KMS-11 (cell line): ENCODE measurements at regions not wholly inside any gene's neighbourhood (a gene's known extent, or its start where the extent isn't known, plus 50 kb on each side); places are given as distances from the start of the nearest gene placed in this dataset.

ENCODE experiments used
- H2AFZ ChIP-seq: fragments of 200-600 bp; sonication (generic); 2 replicates; pipeline ENCODE4 v1.6.1; 2016; ENCODE audit warnings: antibody characterized with exemption, mixed run types, low read depth
- H3K27ac ChIP-seq: fragments of 200-600 bp; sonication (generic); 2 replicates; pipeline ENCODE4 v1.6.1; 2016; ENCODE audit warnings: mild to moderate bottlenecking, mixed run types
- H3K27me3 ChIP-seq: fragments of 200-600 bp; sonication (generic); 2 replicates; pipeline ENCODE4 v1.6.1; 2017; ENCODE audit warnings: mild to moderate bottlenecking, low read depth, mixed run types, moderate library complexity; ENCODE audit not compliant: insufficient read depth
- H3K36me3 ChIP-seq: fragments of 200-600 bp; sonication (generic); 2 replicates; pipeline ENCODE4 v1.6.1; 2017; ENCODE audit warnings: mild to moderate bottlenecking, mixed run types; ENCODE audit not compliant: insufficient read depth
- H3K4me1 ChIP-seq: fragments of 200-600 bp; sonication (generic); 2 replicates; pipeline ENCODE4 v1.6.1; 2016; ENCODE audit warnings: mild to moderate bottlenecking, low read depth, mixed run types; ENCODE audit not compliant: poor library complexity, severe bottlenecking
- H3K4me2 ChIP-seq: fragments of 200-600 bp; sonication (generic); 2 replicates; pipeline ENCODE4 v1.7.0; 2016; ENCODE audit warnings: mild to moderate bottlenecking, mixed run types
- H3K4me3 ChIP-seq: fragments of 200-600 bp; sonication (generic); IDR thresholded peaks from 2 replicates; pipeline ENCODE4 v1.6.1; 2017; ENCODE audit warnings: low read depth, low read length, mixed read lengths; ENCODE audit not compliant: insufficient read depth
- H3K79me2 ChIP-seq: fragments of 200-600 bp; sonication (generic); 2 replicates; pipeline ENCODE4 v1.6.1; 2016; ENCODE audit warnings: low read depth, mixed run types; ENCODE audit not compliant: insufficient read depth
- H3K9ac ChIP-seq: fragments of 200-600 bp; sonication (generic); 2 replicates; pipeline ENCODE4 v1.6.1; 2016; ENCODE audit warnings: mild to moderate bottlenecking, mixed run types
- H4K20me1 ChIP-seq: fragments of 200-600 bp; sonication (generic); 2 replicates; pipeline ENCODE4 v1.6.1; 2016; ENCODE audit warnings: mild to moderate bottlenecking, mixed run types; ENCODE audit not compliant: insufficient read depth
- TF ChIP-seq, protein P1 (sequence below): fragments of 200-600 bp; sonication (generic); conservative IDR thresholded peaks from 2 replicates; pipeline ENCODE4 v1.6.1; 2017; ENCODE audit warnings: low read depth, mild to moderate bottlenecking, antibody characterized with exemption, low read length, moderate library complexity, mixed read lengths

DNA sequence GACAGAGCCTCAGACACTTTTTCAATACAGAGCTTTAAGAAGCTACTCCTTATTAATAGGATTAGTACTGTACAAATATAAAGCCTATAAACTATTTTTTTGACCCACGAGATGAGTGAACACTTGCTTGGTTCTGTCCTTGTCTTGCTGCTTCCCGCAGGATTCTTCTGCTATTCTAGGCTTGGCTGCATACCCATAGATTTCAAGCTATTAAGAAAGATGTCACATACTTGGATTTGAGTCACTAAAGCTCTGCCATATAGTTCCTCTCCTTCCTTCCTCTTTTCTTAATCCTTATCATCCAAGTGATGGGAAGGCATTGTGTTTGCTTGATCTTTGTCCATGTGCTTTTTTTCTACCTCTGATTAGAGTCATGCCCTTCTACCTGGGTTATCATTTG is 361.2 kb upstream of the TRPC7 start:
- no peak overlapping the region for H3K27ac ChIP-seq
- no peaks in the 10 kb centered on the region for H3K79me2 ChIP-seq
- no peaks in the 10 kb centered on the region for H3K36me3 ChIP-seq
- no peaks in the 10 kb centered on the region for H3K4me1 ChIP-seq
- no peak overlapping the region for H3K9ac ChIP-seq
- no peaks in the 10 kb centered on the region for H3K27me3 ChIP-seq
- TF ChIP-seq, protein P1, sequence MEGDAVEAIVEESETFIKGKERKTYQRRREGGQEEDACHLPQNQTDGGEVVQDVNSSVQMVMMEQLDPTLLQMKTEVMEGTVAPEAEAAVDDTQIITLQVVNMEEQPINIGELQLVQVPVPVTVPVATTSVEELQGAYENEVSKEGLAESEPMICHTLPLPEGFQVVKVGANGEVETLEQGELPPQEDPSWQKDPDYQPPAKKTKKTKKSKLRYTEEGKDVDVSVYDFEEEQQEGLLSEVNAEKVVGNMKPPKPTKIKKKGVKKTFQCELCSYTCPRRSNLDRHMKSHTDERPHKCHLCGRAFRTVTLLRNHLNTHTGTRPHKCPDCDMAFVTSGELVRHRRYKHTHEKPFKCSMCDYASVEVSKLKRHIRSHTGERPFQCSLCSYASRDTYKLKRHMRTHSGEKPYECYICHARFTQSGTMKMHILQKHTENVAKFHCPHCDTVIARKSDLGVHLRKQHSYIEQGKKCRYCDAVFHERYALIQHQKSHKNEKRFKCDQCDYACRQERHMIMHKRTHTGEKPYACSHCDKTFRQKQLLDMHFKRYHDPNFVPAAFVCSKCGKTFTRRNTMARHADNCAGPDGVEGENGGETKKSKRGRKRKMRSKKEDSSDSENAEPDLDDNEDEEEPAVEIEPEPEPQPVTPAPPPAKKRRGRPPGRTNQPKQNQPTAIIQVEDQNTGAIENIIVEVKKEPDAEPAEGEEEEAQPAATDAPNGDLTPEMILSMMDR, result no peak
- no peaks in the 10 kb centered on the region for H4K20me1 ChIP-seq
- H3K4me2 ChIP-seq, result no peak overlapping the region
- H2AFZ ChIP-seq, result no peak overlapping the region
- H3K4me3 ChIP-seq, result no peak overlapping the region

- H3K4me1 ChIP-seq, result no peaks in the 10 kb centered on the region
- no peak overlapping the region for H3K4me3 ChIP-seq
- no peak overlapping the region for H3K4me2 ChIP-seq
- H4K20me1 ChIP-seq, result no peaks in the 10 kb centered on the region
- H3K36me3 ChIP-seq, result no peaks in the 10 kb centered on the region
- TF ChIP-seq, protein P1, result no peak
- no peak overlapping the region for H2AFZ ChIP-seq
- no peak overlapping the region for H3K27ac ChIP-seq
- no peaks in the 10 kb centered on the region for H3K27me3 ChIP-seq
- no peak overlapping the region for H3K9ac ChIP-seq
- H3K79me2 ChIP-seq, result no peaks in the 10 kb centered on the region
Observed at GRCh38 chr5:136724161-136724560, 358.8 kb upstream of the TRPC7 start.

GRCh38 chr5:136722581-136722980 is 357.2 kb upstream of the TRPC7 start:
- no peak overlapping the region for H2AFZ ChIP-seq
- no peak overlapping the region for H3K27ac ChIP-seq
- TF ChIP-seq, protein P1, result no peak
- no peaks in the 10 kb centered on the region for H3K36me3 ChIP-seq
- H3K9ac ChIP-seq, result no peak overlapping the region
- H3K4me1 ChIP-seq, result no peaks in the 10 kb centered on the region
- no peaks in the 10 kb centered on the region for H4K20me1 ChIP-seq
- no peaks in the 10 kb centered on the region for H3K27me3 ChIP-seq
- H3K4me2 ChIP-seq, result no peak overlapping the region
- H3K79me2 ChIP-seq, result no peaks in the 10 kb centered on the region
- H3K4me3 ChIP-seq, result no peak overlapping the region

DNA sequence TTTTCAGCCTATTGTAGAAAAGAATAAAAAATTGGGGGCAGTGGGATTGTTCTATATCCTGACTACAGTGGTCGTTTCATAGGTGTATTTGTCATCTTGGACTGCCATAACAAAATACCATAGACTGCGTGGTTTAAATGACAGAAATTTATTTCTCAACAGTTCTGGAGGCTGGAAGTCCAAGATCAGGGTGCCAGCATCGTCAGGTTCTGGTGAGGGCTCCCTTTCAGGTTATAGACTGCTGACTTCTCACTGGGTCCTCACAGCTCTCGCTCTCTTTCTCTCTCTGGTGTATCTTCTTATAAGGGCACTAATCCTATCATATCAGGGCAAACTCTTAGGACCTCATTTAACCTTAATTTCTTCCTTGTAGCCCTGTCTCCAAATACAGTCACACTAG is 356.7 kb upstream of the TRPC7 start:
- Histone ChIP-seq H4K20me1 (no peaks in the 10 kb centered on the region), H3K9ac (no peak overlapping the region), H3K27ac (no peak overlapping the region), H3K79me2 (no peaks in the 10 kb centered on the region), H3K36me3 (no peaks in the 10 kb centered on the region), H2AFZ (no peak overlapping the region), H3K4me2 (no peak overlapping the region), H3K4me3 (no peak overlapping the region), H3K27me3 (no peaks in the 10 kb centered on the region), H3K4me1 (no peaks in the 10 kb centered on the region)
- TF ChIP-seq, protein P1, result no peak
